ENCODE measurements at regions not wholly inside any gene's neighbourhood (a gene's known extent, or its start where the extent isn't known, plus 50 kb on each side); places are given as distances from the start of the nearest gene placed in this dataset.

DNA sequence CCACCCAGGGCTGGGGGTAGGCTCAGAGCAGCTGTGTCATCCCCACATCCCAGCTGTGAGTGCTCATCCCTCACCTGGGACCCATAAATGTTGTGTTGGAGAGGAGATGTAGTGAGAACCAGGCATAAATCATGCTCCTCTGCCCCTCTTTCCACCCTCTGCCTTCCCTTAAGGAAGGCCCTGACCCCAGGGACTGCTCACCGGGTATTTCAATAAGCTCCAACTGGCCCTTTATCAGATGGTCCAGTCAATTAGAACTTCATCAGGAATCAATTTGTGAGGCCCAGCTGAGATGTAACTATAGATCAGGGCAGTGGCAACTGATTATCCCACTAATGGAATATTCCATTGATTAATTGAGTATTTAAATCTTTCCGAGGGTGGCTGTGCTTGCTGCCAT, 50.8 kb upstream of the NTRK3 start:
- DNase-seq (ENCODE audit: low spot score in 2 of 2), result no peak
- H3K36me3 Mint-ChIP-seq, result no peaks in the 10 kb centered on the region
- no peak overlapping the region for H3K27ac Mint-ChIP-seq
- no peaks in the 10 kb centered on the region for H3K9me3 Mint-ChIP-seq
- no peaks in the 10 kb centered on the region for H3K4me1 Mint-ChIP-seq
- no peak overlapping the region for H3K4me3 Mint-ChIP-seq
- no peak for ATAC-seq

Data from stimulated activated effector memory CD8-positive, alpha-beta T cell treated with anti-CD3 and anti-CD28 coated beads, Interleukin-12 subunit alpha, Interleukin-12 subunit beta, amount 100 ng/mL, for 72 hours (primary cell).